ENCODE measurements at regions not wholly inside any gene's neighbourhood (a gene's known extent, or its start where the extent isn't known, plus 50 kb on each side); places are given as distances from the start of the nearest gene placed in this dataset.

- H3K27ac ChIP-seq (ENCODE audit: low read depth, low read length), result peak overlapping the region; percentile 65
- DNase-seq (ENCODE audit: low read depth, low spot score), result peak; percentile 55
- H3K4me3 ChIP-seq (ENCODE audit: low read depth, low read length), result no peak overlapping the region
- H3K27me3 ChIP-seq (ENCODE audit: control insufficient read depth, insufficient read depth, low read length), result no peaks in the 10 kb centered on the region
- H3K9me3 ChIP-seq (ENCODE audit: control insufficient read depth, insufficient read depth, low read length), result peaks cover 25% of the 10 kb centered on the region
- ChIA-PET POLR2A (no interaction called here), CTCF (interaction anchor here (1.0 to 1.5 kb wide), 2 partner anchors 8 to 96 kb away, joined by 3 to 6 read pairs; no protein-coding TSS in a partner anchor)
- no peak for TF ChIP-seq CTCF (IDR thresholded peaks at IDR 0.05; ENCODE audit: low read depth, low read length)
Measured at GRCh38 chr12:127284870-127285431, 982.0 kb upstream of the TMEM132C start.

DNA sequence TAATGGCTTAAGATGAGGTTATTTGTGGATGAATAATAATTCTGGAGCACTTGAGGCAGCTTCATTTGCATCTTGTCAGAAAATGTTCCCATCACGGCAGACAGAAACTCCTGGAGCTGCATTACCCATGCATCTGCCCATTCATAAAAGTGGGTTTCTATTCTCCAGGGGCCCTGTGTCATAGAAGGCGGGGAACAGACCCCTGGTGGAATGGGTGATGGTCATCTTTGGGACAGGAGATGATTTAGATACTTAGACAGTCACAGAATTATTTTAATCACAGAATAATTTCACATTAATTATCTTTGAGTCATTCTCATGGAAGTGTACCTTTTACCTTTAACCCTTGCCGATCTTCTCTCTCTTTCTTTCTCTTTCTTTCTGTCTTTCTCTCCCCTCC, 980.7 kb upstream of the TMEM132C start:
- Histone ChIP-seq H3K27ac (ENCODE audit: low read depth, low read length) (no peak overlapping the region), H3K4me3 (ENCODE audit: low read depth, low read length) (no peak overlapping the region), H3K27me3 (ENCODE audit: control insufficient read depth, insufficient read depth, low read length) (no peaks in the 10 kb centered on the region), H3K9me3 (ENCODE audit: control insufficient read depth, insufficient read depth, low read length) (peaks cover 19% of the 10 kb centered on the region; the same call in 1 of the 2 replicates)
- CTCF ChIA-PET, result no interaction called here
- no peak for TF ChIP-seq CTCF (IDR thresholded peaks at IDR 0.05; ENCODE audit: low read depth, low read length)
- DNase-seq (ENCODE audit: low read depth, low spot score), result no peak
- POLR2A ChIA-PET, result no interaction called here

DNA sequence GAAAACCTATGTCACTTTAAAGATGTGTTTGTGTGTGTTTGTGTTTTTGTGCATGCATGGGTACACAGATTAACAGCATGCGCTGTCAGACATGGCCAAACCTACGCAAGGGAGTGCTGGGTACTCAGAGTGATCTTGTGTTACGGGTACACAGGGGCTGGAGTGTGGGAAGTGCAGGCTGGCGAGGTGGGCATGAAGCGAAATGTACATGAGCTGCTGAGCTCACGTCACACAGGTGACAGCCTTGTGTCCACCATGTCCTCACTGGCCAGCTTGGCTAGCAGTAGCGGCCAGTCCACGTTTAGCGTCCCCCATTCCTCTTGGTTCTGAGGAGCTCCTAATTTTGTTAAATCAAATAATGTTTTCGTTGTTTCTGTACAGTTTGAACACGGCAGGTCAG, 979.7 kb upstream of the TMEM132C start:
- no peak overlapping the region for H3K4me3 ChIP-seq (ENCODE audit: low read depth, low read length)
- peaks cover 19% of the 10 kb centered on the region; the same call in 1 of the 2 replicates for H3K9me3 ChIP-seq (ENCODE audit: control insufficient read depth, insufficient read depth, low read length)
- ChIA-PET CTCF (interaction anchor here (0.5 to 1.0 kb wide), 3 partner anchors 91 to 245 kb away, joined by 3 to 7 read pairs (median 3); no protein-coding TSS in a partner anchor), POLR2A (no interaction called here)
- no peaks in the 10 kb centered on the region for H3K27me3 ChIP-seq (ENCODE audit: control insufficient read depth, insufficient read depth, low read length)
- no peak for DNase-seq (ENCODE audit: low read depth, low spot score)
- no peak overlapping the region for H3K27ac ChIP-seq (ENCODE audit: low read depth, low read length)
- no peak for TF ChIP-seq CTCF (IDR thresholded peaks at IDR 0.05; ENCODE audit: low read depth, low read length)

- CTCF ChIA-PET, result interaction anchor here (6.2 kb wide), 1 partner anchor 182 kb away, joined by 68 read pairs; no protein-coding TSS in a partner anchor
- Histone ChIP-seq H3K9me3 (ENCODE audit: control insufficient read depth, insufficient read depth, low read length) (peaks cover 18% of the 10 kb centered on the region), H3K27ac (ENCODE audit: low read depth, low read length) (no peak overlapping the region), H3K27me3 (ENCODE audit: control insufficient read depth, insufficient read depth, low read length) (no peaks in the 10 kb centered on the region), H3K4me3 (ENCODE audit: low read depth, low read length) (no peak overlapping the region)
- DNase-seq (ENCODE audit: low read depth, low spot score), result no peak
- no peak for TF ChIP-seq CTCF (IDR thresholded peaks at IDR 0.05; ENCODE audit: low read depth, low read length)
- POLR2A ChIA-PET, result no interaction called here
Measured at GRCh38 chr12:127290251-127290650, 976.7 kb upstream of the TMEM132C start.

DNA sequence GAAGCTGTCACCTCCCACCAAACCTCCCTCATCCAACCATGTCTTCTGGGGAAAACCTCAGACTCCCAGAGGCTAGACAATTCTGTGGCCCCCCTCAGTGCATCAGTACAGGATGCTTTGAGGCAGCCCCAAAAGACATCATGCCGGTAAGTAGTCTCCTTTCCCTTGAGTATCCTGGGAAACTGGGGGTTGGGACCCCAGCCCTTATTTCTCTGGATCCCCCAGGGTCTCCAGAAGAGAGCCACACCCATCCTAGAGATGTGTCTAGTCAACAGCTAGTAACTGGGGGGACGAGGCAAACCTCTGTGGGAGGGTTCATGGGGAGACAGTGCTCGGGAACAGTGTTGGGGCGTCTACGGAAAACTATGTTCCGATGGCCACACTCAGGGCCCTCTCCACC, 974.2 kb upstream of the TMEM132C start:
- Histone ChIP-seq H3K4me3 (ENCODE audit: low read depth, low read length) (no peak overlapping the region), H3K9me3 (ENCODE audit: control insufficient read depth, insufficient read depth, low read length) (peaks cover 9% of the 10 kb centered on the region), H3K27ac (ENCODE audit: low read depth, low read length) (no peak overlapping the region), H3K27me3 (ENCODE audit: control insufficient read depth, insufficient read depth, low read length) (no peaks in the 10 kb centered on the region)
- POLR2A ChIA-PET, result no interaction called here
- DNase-seq (ENCODE audit: low read depth, low spot score), result no peak
- CTCF ChIA-PET, result interaction anchor here (0.7 to 6.2 kb wide), 6 partner anchors 8 to 200 kb away, joined by 3 to 68 read pairs (median 3); no protein-coding TSS in a partner anchor
- no peak for TF ChIP-seq CTCF (IDR thresholded peaks at IDR 0.05; ENCODE audit: low read depth, low read length)
